ENCODE measurements at regions not wholly inside any gene's neighbourhood (a gene's known extent, or its start where the extent isn't known, plus 50 kb on each side); places are given as distances from the start of the nearest gene placed in this dataset.

DNA sequence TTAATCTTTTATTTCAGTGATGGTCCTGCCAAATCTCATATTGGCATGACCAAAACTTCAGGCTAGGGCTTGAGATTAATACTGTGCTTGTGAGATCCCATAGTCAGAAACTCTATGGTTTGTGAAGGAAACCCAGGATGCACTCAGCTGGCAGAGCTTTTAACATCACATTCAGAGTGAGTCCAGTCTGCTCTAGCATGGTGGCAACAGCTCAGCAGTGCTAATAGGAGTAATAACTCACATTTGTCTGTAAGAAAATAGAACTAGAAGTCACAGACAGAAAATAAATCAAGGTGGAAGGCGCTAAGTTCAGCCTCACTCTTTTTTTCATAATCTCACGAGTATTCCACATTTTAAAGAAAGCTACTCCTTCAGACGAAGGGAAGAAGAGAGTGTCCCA lies 549.3 kb upstream of the TENM4 start:
- no TSS peak for BruUV-seq (replicated peaks)
- Histone ChIP-seq H4K20me1 (ENCODE audit: insufficient read depth, low read length) (no peaks in the 10 kb centered on the region), H3K4me3 (ENCODE audit: low read depth, low read length, poor library complexity, severe bottlenecking) (no peak overlapping the region), H3K79me2 (ENCODE audit: insufficient read depth, low read depth, low read length) (no peaks in the 10 kb centered on the region), H3K9me3 (ENCODE audit: low read length) (no peaks in the 10 kb centered on the region), H3K27ac (ENCODE audit: low read depth, low read length, poor library complexity, severe bottlenecking) (no peak overlapping the region), H3K9me2 (ENCODE audit: insufficient read depth, low read length) (no peaks in the 10 kb centered on the region), H2AFZ (ENCODE audit: low read length) (no peak overlapping the region), H3K4me1 (ENCODE audit: insufficient read depth, low read length, poor library complexity, severe bottlenecking) (no peaks in the 10 kb centered on the region), H3K36me3 (ENCODE audit: insufficient read depth, low read length) (no peaks in the 10 kb centered on the region), H3K4me2 (ENCODE audit: low read length) (no peak overlapping the region)
- intact Hi-C loops (cut with micrococcal nuclease; ENCODE audit: unreplicated experiment) = no loop called here
- no peak for DNase-seq (ENCODE audit: low spot score)
- TF ChIP-seq EZH2phosphoT487 (IDR thresholded peaks at IDR 0.05; ENCODE audit: borderline replicate concordance, low read depth, low read length) = no peak
- TF ChIP-seq, protein P1, sequence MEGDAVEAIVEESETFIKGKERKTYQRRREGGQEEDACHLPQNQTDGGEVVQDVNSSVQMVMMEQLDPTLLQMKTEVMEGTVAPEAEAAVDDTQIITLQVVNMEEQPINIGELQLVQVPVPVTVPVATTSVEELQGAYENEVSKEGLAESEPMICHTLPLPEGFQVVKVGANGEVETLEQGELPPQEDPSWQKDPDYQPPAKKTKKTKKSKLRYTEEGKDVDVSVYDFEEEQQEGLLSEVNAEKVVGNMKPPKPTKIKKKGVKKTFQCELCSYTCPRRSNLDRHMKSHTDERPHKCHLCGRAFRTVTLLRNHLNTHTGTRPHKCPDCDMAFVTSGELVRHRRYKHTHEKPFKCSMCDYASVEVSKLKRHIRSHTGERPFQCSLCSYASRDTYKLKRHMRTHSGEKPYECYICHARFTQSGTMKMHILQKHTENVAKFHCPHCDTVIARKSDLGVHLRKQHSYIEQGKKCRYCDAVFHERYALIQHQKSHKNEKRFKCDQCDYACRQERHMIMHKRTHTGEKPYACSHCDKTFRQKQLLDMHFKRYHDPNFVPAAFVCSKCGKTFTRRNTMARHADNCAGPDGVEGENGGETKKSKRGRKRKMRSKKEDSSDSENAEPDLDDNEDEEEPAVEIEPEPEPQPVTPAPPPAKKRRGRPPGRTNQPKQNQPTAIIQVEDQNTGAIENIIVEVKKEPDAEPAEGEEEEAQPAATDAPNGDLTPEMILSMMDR (conservative IDR thresholded peaks at IDR 0.05; ENCODE audit: low read length) = no peak
- CTCF ChIA-PET (ENCODE audit: unreplicated experiment) = no interaction called here
- POLR2A ChIA-PET = no interaction called here

DNA sequence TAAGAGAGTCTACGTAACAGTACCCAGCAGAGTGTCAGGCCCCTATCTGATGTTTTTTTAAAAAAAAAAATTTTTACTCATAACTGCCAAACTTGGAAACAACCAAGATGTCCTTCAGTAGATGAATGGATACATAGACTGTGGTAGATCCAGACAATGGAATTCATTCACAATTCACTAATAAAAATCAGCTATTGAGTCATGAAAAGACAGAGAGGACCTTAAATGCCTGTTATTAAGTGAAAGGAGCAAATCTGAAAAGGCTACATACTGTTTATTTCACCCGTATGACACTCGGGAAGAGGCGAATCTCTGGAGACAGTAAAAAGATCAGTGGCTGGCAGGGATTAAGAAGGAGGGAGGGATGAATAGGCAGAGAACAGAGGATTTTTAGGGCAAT lies 541.4 kb upstream of the TENM4 start:
- Histone ChIP-seq H3K79me2 (ENCODE audit: insufficient read depth, low read depth, low read length) (no peaks in the 10 kb centered on the region), H3K27ac (ENCODE audit: low read depth, low read length, poor library complexity, severe bottlenecking) (no peak overlapping the region), H3K4me1 (ENCODE audit: insufficient read depth, low read length, poor library complexity, severe bottlenecking) (no peaks in the 10 kb centered on the region), H3K36me3 (ENCODE audit: insufficient read depth, low read length) (no peaks in the 10 kb centered on the region), H3K9me2 (ENCODE audit: insufficient read depth, low read length) (no peaks in the 10 kb centered on the region), H3K4me2 (ENCODE audit: low read length) (no peak overlapping the region), H4K20me1 (ENCODE audit: insufficient read depth, low read length) (no peaks in the 10 kb centered on the region), H3K4me3 (ENCODE audit: low read depth, low read length, poor library complexity, severe bottlenecking) (no peak overlapping the region), H2AFZ (ENCODE audit: low read length) (no peak overlapping the region), H3K9me3 (ENCODE audit: low read length) (no peaks in the 10 kb centered on the region)
- intact Hi-C loops (cut with micrococcal nuclease; ENCODE audit: unreplicated experiment) = no loop called here
- CTCF ChIA-PET (ENCODE audit: unreplicated experiment) = no interaction called here
- TF ChIP-seq, protein P1 (conservative IDR thresholded peaks at IDR 0.05; ENCODE audit: low read length) = no peak
- TF ChIP-seq EZH2phosphoT487 (IDR thresholded peaks at IDR 0.05; ENCODE audit: borderline replicate concordance, low read depth, low read length) = no peak
- no TSS peak for BruUV-seq (replicated peaks)
- DNase-seq (ENCODE audit: low spot score) = no peak
- POLR2A ChIA-PET = interaction anchor here (0.6 kb wide), 2 partner anchors 20 to 1335 kb away, joined by 3 read pairs; no protein-coding TSS in a partner anchor

DNA sequence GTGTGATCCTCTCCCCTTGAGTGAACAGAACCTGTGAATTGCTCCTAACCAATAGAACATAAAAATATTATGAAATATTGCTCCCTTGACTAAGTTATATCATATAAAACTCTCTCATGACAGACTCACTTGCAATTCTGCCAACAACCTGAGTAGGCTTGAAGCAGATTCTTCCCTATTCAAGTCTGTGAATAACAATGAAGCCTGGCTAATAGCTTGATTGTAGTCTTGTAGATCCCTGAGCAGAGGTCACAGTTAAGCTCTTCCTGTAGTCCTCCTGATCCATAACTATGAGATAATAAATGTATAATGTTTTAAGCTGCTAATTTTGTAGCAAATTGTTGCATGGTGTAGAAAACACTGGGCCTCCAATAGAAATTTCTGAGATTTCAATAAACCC lies 540.1 kb upstream of the TENM4 start:
- ChIA-PET CTCF (ENCODE audit: unreplicated experiment) (no interaction called here), POLR2A (no interaction called here)
- Histone ChIP-seq H3K79me2 (ENCODE audit: insufficient read depth, low read depth, low read length) (no peaks in the 10 kb centered on the region), H3K27ac (ENCODE audit: low read depth, low read length, poor library complexity, severe bottlenecking) (no peak overlapping the region), H2AFZ (ENCODE audit: low read length) (no peak overlapping the region), H3K9me2 (ENCODE audit: insufficient read depth, low read length) (no peaks in the 10 kb centered on the region), H3K4me1 (ENCODE audit: insufficient read depth, low read length, poor library complexity, severe bottlenecking) (no peaks in the 10 kb centered on the region), H3K4me3 (ENCODE audit: low read depth, low read length, poor library complexity, severe bottlenecking) (no peak overlapping the region), H4K20me1 (ENCODE audit: insufficient read depth, low read length) (no peaks in the 10 kb centered on the region), H3K4me2 (ENCODE audit: low read length) (no peak overlapping the region), H3K9me3 (ENCODE audit: low read length) (no peaks in the 10 kb centered on the region), H3K36me3 (ENCODE audit: insufficient read depth, low read length) (no peaks in the 10 kb centered on the region)
- no peak for DNase-seq (ENCODE audit: low spot score)
- intact Hi-C loops (cut with micrococcal nuclease; ENCODE audit: unreplicated experiment) = no loop called here
- BruUV-seq (replicated peaks) = no TSS peak
- TF ChIP-seq, protein P1 (conservative IDR thresholded peaks at IDR 0.05; ENCODE audit: low read length) = no peak
- no peak for TF ChIP-seq EZH2phosphoT487 (IDR thresholded peaks at IDR 0.05; ENCODE audit: borderline replicate concordance, low read depth, low read length)
